ENCODE measurements at regions not wholly inside any gene's neighbourhood (a gene's known extent, or its start where the extent isn't known, plus 50 kb on each side); places are given as distances from the start of the nearest gene placed in this dataset.

GRCh38 chr4:149029056-149029651, 586.9 kb upstream of the NR3C2 start:
- BruUV-seq (replicated peaks), result no TSS peak
- ATAC-seq (peak; percentile 65), DNase-seq (peak; percentile 46)
- H3K79me2 ChIP-seq (ENCODE audit: low read length), result no peaks in the 10 kb centered on the region
- H4K20me1 ChIP-seq (ENCODE audit: low read length), result no peaks in the 10 kb centered on the region
- H3K4me2 ChIP-seq (ENCODE audit: low read length), result no peak overlapping the region
- H3K27me3 ChIP-seq (ENCODE audit: low read length), result no peaks in the 10 kb centered on the region
- H3K9me3 ChIP-seq (ENCODE audit: low read length), result no peaks in the 10 kb centered on the region
- H3K9ac ChIP-seq (ENCODE audit: low read length), result no peak overlapping the region
- no peak overlapping the region for H3K27ac ChIP-seq (ENCODE audit: low read length)
- no peak overlapping the region for H3K4me3 ChIP-seq (ENCODE audit: low read length)
- H3K36me3 ChIP-seq (ENCODE audit: low read depth, low read length), result no peaks in the 10 kb centered on the region
- no peaks in the 10 kb centered on the region for H3K4me1 ChIP-seq (ENCODE audit: insufficient read depth, low read length)
- ChIA-PET POLR2A (ENCODE audit: unreplicated experiment) (no interaction called here), CTCF (no interaction called here)
- TF ChIP-seq CTCF (conservative IDR thresholded peaks at IDR 0.05; ENCODE audit: low read depth, low read length) (no peak), EZH2 (IDR thresholded peaks at IDR 0.05; ENCODE audit: low read length, unreplicated experiment) (no peak)
- no peaks in the 10 kb centered on the region for H3K9me2 ChIP-seq (replicated peaks; ENCODE audit: low read length)
- no peaks in the 10 kb centered on the region for H3F3A ChIP-seq (ENCODE audit: low read length, unreplicated experiment)
- H2AFZ ChIP-seq (ENCODE audit: low read length), result no peak overlapping the region
- intact Hi-C loops (cut with micrococcal nuclease), result no loop called here

GRCh38 chr4:149026696-149027095, 584.5 kb upstream of the NR3C2 start:
- Histone ChIP-seq H3K4me1 (ENCODE audit: insufficient read depth, low read length) (no peaks in the 10 kb centered on the region), H3K27ac (ENCODE audit: low read length) (no peak overlapping the region), H3F3A (ENCODE audit: low read length, unreplicated experiment) (no peaks in the 10 kb centered on the region), H3K4me3 (ENCODE audit: low read length) (no peak overlapping the region), H3K79me2 (ENCODE audit: low read length) (no peaks in the 10 kb centered on the region), H3K4me2 (ENCODE audit: low read length) (no peak overlapping the region), H4K20me1 (ENCODE audit: low read length) (no peaks in the 10 kb centered on the region), H3K9ac (ENCODE audit: low read length) (no peak overlapping the region), H3K9me3 (ENCODE audit: low read length) (no peaks in the 10 kb centered on the region), H2AFZ (ENCODE audit: low read length) (no peak overlapping the region), H3K36me3 (ENCODE audit: low read depth, low read length) (no peaks in the 10 kb centered on the region), H3K9me2 (replicated peaks; ENCODE audit: low read length) (no peaks in the 10 kb centered on the region), H3K27me3 (ENCODE audit: low read length) (no peaks in the 10 kb centered on the region)
- no TSS peak for BruUV-seq (replicated peaks)
- TF ChIP-seq CTCF (conservative IDR thresholded peaks at IDR 0.05; ENCODE audit: low read depth, low read length), result no peak
- TF ChIP-seq EZH2 (IDR thresholded peaks at IDR 0.05; ENCODE audit: low read length, unreplicated experiment), result no peak
- no peak for TF ChIP-seq EZH2phosphoT487 (IDR thresholded peaks at IDR 0.05; ENCODE audit: borderline replicate concordance, low read length)
- intact Hi-C loops (cut with micrococcal nuclease), result no loop called here
- DNase-seq (no peak), ATAC-seq (no peak)
- CTCF ChIA-PET, result no interaction called here
- POLR2A ChIA-PET (ENCODE audit: unreplicated experiment), result no interaction called here

- no TSS peak for BruUV-seq (replicated peaks)
- H3K27ac ChIP-seq (ENCODE audit: low read length), result no peak overlapping the region
- H3K4me2 ChIP-seq (ENCODE audit: low read length), result no peak overlapping the region
- intact Hi-C loops (cut with micrococcal nuclease), result no loop called here
- H3K9me2 ChIP-seq (replicated peaks; ENCODE audit: low read length), result no peaks in the 10 kb centered on the region
- H3K4me3 ChIP-seq (ENCODE audit: low read length), result no peak overlapping the region
- no peak overlapping the region for H3K9ac ChIP-seq (ENCODE audit: low read length)
- DNase-seq (no peak), ATAC-seq (no peak)
- CTCF ChIA-PET, result no interaction called here
- no peaks in the 10 kb centered on the region for H3K4me1 ChIP-seq (ENCODE audit: insufficient read depth, low read length)
- TF ChIP-seq CTCF (conservative IDR thresholded peaks at IDR 0.05; ENCODE audit: low read depth, low read length) (no peak), EZH2phosphoT487 (IDR thresholded peaks at IDR 0.05; ENCODE audit: borderline replicate concordance, low read length) (no peak), EZH2 (IDR thresholded peaks at IDR 0.05; ENCODE audit: low read length, unreplicated experiment) (no peak)
- H3K9me3 ChIP-seq (ENCODE audit: low read length), result no peaks in the 10 kb centered on the region
- no peaks in the 10 kb centered on the region for H3K36me3 ChIP-seq (ENCODE audit: low read depth, low read length)
- no peaks in the 10 kb centered on the region for H3K79me2 ChIP-seq (ENCODE audit: low read length)
- no peaks in the 10 kb centered on the region for H3K27me3 ChIP-seq (ENCODE audit: low read length)
- POLR2A ChIA-PET (ENCODE audit: unreplicated experiment), result no interaction called here
- no peaks in the 10 kb centered on the region for H3F3A ChIP-seq (ENCODE audit: low read length, unreplicated experiment)
- no peak overlapping the region for H2AFZ ChIP-seq (ENCODE audit: low read length)
- H4K20me1 ChIP-seq (ENCODE audit: low read length), result no peaks in the 10 kb centered on the region
Measured at GRCh38 chr4:149017002-149017734, 575.0 kb upstream of the NR3C2 start.

Data from PC-3 (cell line).